GM12864 (cell line): ENCODE measurements at regions not wholly inside any gene's neighbourhood (a gene's known extent, or its start where the extent isn't known, plus 50 kb on each side); places are given as distances from the start of the nearest gene placed in this dataset.

ENCODE experiments used
- DNase-seq: peaks from one replicate; pipeline ENCODE4 v3.0.0-alpha.2; 2011; ENCODE audit warnings: low read depth
- H3K4me3 ChIP-seq: 2 replicates; pipeline ENCODE4 v1.5.1; 2011; ENCODE audit warnings: mild to moderate bottlenecking, low read depth, low read length, control low read depth
- TF ChIP-seq, protein P1 (sequence below): IDR thresholded peaks from 2 replicates; pipeline ENCODE4 v1.5.1; 2011; ENCODE audit warnings: low read depth, mild to moderate bottlenecking, moderate library complexity, low read length, control low read depth, inconsistent platforms; ENCODE audit errors: missing control alignments

DNA sequence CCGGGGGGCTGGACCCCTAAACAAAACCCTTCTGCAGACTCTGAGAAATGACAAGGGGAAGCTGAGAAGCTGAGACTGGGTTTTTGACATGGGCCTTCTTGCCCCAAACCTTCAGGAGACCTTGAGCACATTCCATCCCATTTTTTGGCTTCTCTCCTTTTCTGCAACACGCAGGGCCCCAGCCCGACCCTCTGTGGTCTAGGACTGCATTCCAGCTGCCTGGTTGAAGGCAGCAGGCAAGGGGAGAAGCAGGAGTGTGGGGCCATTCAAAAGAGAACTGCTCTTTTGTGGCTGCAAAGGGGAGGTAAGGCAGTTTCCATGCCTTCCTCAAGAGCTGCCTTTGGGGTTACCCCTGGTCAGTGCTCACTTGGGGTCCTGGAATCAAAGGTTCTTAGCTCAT, 263.0 kb downstream of the TLE3 start:
- no peak for DNase-seq
- H3K4me3 ChIP-seq: no peak overlapping the region
- TF ChIP-seq, protein P1, sequence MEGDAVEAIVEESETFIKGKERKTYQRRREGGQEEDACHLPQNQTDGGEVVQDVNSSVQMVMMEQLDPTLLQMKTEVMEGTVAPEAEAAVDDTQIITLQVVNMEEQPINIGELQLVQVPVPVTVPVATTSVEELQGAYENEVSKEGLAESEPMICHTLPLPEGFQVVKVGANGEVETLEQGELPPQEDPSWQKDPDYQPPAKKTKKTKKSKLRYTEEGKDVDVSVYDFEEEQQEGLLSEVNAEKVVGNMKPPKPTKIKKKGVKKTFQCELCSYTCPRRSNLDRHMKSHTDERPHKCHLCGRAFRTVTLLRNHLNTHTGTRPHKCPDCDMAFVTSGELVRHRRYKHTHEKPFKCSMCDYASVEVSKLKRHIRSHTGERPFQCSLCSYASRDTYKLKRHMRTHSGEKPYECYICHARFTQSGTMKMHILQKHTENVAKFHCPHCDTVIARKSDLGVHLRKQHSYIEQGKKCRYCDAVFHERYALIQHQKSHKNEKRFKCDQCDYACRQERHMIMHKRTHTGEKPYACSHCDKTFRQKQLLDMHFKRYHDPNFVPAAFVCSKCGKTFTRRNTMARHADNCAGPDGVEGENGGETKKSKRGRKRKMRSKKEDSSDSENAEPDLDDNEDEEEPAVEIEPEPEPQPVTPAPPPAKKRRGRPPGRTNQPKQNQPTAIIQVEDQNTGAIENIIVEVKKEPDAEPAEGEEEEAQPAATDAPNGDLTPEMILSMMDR: no peak

DNA sequence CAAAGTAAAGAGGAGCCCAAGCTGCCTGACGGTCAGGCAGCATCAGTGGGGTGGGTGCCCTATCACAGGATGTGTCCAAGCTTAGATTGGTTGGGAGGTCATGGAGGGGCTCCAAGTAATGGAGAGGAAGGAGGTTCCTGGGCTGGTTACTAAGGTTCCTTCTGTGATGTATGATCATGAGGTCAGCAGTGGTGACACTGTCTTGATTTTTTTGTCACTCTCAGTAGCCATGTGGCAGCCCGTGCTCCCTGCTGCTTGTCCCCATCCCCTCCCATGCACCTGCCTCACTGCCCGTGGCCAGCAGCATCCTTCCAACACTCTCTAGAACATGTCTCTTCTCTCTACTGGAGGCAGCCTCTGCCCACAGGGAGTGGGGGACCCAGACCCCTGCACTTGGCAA, 261.7 kb downstream of the TLE3 start:
- no peak for DNase-seq
- no peak overlapping the region for H3K4me3 ChIP-seq
- TF ChIP-seq, protein P1: no peak

DNA sequence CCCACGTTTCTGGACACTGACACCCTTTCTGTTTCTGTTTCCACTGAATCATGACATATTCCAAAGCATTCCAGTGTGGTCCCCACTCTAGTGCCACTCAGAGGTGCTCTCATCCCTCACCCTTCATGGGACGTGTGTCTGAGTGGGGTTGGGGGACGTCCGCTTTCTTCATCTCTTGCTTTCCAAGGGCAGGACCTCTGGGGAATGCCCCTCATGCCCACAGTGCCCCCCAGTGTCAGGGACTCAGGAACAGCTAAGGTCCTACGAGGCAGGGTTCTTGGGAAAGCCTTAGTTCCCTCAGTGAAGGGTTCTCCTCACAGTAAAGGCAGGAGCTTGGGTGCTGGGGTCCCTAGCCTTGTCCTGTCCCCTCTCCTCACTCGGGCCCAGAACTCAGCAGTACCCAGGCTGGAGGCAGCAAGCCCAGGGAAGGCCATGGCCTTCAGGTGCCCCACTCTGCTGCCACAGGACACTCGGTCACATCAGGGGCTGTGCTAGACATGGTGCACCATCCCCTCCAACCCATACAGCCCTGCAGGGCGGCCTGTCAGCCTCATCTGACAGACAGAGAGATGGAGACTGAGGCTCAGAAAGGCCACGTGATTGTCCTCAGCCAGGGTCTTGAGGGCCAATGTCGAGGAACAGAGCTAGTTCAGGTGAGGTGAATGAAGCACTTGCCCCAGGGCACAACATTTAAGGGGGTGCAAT, 261.0 kb downstream of the TLE3 start:
- TF ChIP-seq, protein P1: no peak
- DNase-seq: no peak
- no peak overlapping the region for H3K4me3 ChIP-seq

DNA sequence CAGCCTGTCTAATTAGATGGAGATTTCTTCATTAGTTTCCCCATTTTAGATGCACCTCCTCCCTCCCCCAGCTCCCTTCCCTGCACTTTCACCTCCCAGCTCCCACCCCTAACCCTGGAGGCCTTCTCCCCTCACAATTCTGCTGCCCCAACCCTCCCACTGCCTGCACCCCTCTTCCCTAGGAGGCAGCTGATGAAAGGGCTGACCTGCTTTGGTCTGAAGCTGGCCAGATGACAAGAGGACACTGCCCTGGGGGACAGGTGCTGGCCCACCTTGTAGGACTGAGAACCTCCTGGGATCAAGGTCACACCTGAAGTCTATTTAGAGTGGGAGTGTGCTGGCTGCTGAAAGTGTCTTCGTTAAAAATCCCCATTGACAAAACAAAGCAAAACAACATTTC, 259.4 kb downstream of the TLE3 start:
- TF ChIP-seq, protein P1: no peak
- H3K4me3 ChIP-seq: no peak overlapping the region
- DNase-seq: no peak

DNA sequence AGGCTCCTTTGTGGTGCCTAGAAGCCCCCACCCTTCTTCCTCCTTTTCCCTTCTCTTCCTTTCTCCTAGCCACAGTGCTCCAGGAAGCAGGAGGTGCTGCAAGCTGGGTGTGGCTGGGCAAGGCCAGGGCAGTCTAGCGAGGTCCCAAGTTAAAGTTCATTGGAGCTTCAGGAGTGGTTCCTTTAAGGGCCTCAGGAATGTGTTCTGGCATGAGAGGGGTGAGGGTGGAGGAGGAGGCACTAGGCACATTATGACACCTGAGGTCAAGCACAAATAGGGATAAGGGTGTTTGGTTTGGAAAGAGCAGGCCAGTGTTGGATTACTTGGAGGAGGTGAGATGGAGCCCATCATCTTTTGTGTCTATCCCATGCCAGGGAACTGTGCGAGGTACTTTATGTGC, 258.7 kb downstream of the TLE3 start:
- DNase-seq: no peak

DNA sequence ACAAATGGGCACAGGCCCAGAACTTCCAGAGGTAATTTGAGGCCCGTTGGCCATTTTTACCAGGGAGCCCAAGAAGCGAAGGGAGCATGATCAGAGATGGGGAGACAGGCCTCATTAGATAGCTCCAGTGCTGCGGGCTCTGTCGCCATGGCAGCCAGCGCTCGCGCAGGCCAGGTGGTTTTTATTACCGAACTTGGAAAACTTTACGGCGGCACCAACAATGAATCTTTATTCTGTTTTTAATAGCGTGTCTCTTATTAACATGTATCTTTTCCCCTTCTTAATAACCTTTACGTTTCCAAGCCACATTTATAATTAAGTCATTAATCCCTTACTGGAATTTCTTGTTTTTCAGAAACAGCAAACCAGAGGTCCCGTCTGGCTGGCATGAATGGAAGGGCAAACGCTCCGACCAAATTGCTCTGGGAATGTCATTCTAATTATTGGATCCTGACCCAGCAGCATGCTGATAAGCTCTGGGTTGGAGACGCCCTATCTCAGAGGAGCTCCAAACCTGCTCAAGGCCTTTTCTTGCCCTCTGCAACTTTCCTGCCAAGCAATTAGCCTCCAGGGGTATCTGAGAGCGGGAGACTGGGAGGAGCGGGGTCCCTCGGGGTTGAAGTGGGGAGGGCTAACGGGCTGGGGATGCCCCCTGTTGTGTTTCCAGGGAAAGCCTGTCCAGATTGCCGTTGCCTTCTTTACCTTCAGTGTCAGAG, 256.4 kb downstream of the TLE3 start:
- no peak for DNase-seq
- TF ChIP-seq, protein P1: no peak

More for the DNA sequence above, 258.7 kb downstream of the TLE3 start:
- TF ChIP-seq, protein P1: no peak
- H3K4me3 ChIP-seq: no peak overlapping the region

More for the DNA sequence above, 256.4 kb downstream of the TLE3 start:
- no peak overlapping the region for H3K4me3 ChIP-seq
